GM21381 (cell line): ENCODE measurements at regions not wholly inside any gene's neighbourhood (a gene's known extent, or its start where the extent isn't known, plus 50 kb on each side); places are given as distances from the start of the nearest gene placed in this dataset.
"Not testable (repeated sequence)": the region's sequence is repeated elsewhere in the genome, so short reads cannot be mapped to it uniquely, and the experiment has no call there.

Experiments used
- ATAC-seq: cut with Tn5 transposase; IDR thresholded peaks from one replicate; pipeline ENCODE4 v1.9.1; 2021; ENCODE audit warnings: mild to moderate bottlenecking, moderate library complexity; ENCODE audit not compliant: unreplicated experiment

DNA sequence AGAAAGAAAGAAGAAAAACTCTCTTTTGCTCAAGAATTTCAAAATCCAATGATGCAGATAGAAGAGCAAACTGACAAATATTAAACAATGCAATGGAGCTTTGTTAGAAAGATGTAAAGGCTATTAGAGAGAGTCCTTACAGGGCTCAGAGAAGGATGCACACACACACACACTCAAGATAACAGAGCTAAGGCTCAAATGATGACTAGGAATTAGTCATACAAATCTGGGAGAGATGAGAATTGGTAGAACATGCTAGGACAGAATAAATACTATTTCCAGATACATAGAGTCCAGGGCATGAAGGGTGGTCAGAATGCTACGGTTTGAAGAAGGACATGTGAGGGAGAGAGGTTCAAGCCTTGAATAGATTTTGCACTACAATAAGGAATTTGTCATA lies 650.1 kb upstream of the MDGA2 start:
- no peak for ATAC-seq

DNA sequence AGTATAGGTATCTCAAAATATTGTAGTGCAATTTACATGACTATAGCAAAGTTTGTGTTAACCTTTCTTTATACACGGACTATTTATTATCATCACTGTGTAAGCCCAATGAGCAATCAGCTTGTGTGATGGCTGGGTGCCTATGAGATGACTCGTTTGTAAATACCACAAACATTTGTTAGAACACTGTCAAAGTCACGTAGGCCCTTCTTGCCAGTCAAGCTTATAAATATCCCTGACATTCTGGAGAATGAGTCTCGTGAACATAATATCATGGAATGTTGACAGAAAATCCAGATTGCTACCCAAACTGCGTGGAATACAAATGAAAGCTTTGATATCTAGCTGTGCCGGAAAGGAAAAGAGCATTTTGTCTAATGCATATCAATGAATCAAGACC lies 648.3 kb upstream of the MDGA2 start:
- no peak for ATAC-seq

DNA sequence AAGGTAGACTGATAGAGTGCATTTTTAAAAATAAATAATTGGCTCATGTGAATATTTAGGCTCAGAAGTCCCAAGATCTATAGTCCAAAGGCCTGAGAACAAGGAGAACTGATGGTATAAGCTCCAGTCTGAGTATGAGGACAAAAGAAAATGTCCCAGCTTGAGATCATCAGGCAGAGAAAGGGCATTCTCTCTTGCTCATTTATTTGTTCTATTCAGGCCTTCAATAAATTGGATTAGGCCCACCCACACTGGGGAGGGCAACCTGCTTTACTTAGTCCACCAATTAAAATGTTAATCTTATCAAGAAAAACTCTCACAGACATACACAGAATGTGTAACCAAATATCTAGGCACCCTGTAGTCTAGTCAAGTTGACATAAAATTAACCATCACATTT lies 644.4 kb upstream of the MDGA2 start:
- no peak for ATAC-seq

DNA sequence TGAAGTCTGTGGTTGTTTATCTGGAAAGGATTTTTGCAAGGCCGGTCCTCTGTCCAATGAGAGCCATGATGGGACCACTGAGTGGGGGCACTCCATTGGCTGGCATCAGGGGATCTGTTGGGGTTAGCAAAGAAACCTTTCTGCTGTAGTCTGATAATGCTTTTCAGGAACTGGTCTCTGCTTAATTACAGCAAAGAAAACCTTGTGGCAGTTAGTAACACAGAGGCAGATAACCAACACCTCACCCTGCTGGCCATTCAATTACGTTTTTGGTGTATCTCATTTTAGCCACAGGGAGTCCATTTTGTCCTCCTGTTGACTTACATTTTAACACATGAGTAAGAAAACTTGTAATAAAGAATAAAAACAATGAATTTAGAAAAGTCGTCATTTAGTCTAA lies 629.3 kb upstream of the MDGA2 start:
- no peak for ATAC-seq

- ATAC-seq, result no peak
These were observed 614.3 kb upstream of the MDGA2 start for GRCh38 chr14:48289701-48290100.

- ATAC-seq, result not testable (repeated sequence)
These were observed 609.8 kb upstream of the MDGA2 start for GRCh38 chr14:48285217-48285616.

- ATAC-seq, result no peak
These were observed 599.9 kb upstream of the MDGA2 start for GRCh38 chr14:48275301-48275700.

DNA sequence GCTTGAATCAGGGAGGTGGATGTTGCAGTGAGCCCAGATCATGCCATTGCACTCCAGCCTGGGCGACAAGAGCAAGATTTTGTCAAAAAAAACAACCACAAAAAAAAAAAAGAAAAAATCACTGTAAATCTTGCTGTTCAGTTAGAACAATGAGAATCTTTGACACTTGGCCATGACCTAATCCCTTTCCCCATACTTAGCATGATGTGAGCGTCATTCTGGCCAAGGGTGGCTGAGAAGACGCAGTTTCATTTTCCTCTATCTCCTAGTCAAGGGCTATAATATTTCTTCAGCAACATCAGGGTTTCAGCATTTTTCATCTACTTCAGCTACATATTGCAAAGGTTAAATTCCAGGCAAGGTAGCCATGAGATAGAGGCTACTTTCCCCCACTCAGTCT lies 599.4 kb upstream of the MDGA2 start:
- no peak for ATAC-seq

DNA sequence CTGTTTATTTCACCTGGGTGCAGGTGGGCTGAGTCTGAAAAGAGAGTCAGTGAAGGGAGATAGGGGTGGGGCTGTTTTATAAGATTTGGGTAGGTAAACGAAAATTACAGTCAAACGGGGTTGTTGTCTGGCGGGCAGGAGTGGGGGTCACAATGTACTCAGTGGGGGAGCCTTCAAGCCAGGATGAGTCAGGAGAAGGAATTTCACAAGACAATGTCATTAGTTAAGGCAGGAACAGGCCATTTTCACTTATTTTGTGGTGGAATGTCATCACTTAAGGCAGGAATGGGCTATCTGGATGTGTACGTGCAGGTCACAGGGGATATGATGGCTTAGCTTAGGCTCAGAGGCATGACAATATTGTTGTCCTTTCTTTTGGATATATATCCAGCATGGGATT lies 592.5 kb upstream of the MDGA2 start:
- not testable (repeated sequence) for ATAC-seq

DNA sequence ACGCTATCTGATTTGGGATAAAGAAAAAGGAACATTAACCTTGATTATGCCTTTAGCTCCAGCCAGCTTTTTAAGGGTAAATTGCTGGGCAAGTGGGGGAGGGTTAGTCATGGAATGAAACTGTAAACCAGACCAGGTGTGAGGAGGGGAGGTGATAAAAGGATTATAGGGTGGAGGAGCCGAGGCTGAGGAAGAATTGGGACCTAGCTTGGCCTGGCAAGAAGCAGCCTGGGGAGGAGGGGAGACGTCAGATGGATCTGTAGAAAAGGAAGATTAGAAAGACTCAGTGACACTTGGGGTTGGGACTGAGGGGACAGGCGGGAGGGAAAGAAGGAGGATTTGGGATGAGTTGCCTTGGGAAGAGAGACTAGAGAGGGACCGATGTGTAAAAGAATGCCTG lies 590.8 kb upstream of the MDGA2 start:
- not testable (repeated sequence) for ATAC-seq

GRCh38 chr14:48261436-48261835 lies 586.0 kb upstream of the MDGA2 start:
- no peak for ATAC-seq

DNA sequence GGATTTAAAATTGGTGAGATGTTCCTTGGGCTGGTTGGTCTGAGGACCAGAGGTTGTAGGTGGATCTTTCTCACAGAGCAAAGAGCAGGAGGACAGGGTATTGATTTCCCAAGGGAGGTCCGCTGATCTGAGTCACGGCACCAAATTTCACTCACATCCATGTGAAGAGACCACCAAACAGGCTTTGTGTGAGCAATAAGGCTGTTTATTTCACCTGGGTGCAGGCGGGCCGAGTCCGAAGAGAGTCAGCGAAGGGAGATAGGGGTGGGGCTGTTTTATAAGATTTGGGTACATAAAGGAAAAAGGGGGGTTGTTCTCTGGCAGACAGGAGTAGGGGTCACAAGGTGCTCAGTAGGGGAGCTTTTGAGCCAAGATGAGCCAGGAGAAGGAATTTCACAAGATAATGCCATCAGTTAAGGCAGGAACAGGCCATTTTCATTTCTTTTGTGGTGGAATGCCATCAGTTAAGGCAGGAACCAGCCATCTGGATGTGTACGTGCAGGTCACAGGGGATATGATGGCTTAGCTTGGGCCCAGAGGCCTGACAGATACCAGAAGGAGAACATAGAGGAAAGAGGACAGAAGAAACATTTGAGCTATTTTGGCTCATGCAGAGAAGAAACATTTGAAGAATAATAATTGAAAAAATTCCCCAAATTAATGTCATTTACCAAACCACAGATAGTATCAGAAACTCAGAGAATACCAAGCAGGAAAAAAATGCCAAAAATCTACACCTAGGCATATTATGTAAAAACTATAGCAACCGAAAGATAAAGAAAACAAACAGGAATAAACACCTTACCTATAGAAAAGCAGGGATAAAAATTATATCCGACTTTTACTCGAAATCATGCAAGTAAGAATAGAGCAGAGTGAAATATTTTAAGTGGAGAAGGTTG lies 585.2 kb upstream of the MDGA2 start:
- not testable (repeated sequence) for ATAC-seq

GRCh38 chr14:48259876-48260275 lies 584.5 kb upstream of the MDGA2 start:
- ATAC-seq, result not testable (repeated sequence)

- ATAC-seq, result not testable (repeated sequence)
These were observed 583.8 kb upstream of the MDGA2 start for GRCh38 chr14:48259232-48259631.

GRCh38 chr14:48258703-48259102 lies 583.3 kb upstream of the MDGA2 start:
- ATAC-seq, result not testable (repeated sequence)

DNA sequence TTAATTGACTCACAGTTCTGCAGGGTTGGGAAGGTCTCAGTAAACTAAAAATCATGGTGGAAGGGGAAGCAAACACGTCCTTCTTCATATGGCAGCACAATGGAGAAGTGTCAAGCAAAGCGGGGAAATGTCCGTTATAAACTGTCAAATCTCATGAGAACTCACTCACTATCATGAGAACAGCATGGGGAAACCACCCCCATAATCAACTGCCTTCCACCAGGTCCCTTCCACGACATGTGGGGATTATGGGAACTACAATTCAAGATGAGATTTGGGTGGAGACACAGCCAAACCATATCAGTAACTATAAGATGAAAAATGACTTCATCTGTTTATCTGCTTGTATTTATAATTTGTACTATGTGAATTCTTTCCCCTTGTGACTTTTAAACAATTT lies 577.6 kb upstream of the MDGA2 start:
- no peak for ATAC-seq

DNA sequence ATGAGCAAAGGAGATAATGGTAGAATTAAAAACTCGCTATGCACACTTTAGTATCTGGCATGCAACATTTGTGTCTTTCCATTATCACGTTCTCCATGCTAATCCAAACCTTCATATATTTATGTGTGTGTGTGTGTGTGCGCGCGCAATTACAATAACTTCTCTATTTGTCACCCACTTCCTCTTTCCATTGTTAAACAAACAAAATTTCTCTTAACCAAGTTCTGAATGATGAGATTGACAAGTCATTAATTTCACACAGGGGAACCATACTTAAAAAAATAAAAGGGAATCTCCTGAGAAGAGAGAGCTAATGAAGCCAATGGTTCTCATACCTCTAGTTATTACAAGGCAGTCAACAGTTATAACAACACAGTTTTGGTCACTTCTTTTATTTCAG lies 575.9 kb upstream of the MDGA2 start:
- ATAC-seq, result no peak

GRCh38 chr14:48250575-48250974 lies 575.2 kb upstream of the MDGA2 start:
- no peak for ATAC-seq

DNA sequence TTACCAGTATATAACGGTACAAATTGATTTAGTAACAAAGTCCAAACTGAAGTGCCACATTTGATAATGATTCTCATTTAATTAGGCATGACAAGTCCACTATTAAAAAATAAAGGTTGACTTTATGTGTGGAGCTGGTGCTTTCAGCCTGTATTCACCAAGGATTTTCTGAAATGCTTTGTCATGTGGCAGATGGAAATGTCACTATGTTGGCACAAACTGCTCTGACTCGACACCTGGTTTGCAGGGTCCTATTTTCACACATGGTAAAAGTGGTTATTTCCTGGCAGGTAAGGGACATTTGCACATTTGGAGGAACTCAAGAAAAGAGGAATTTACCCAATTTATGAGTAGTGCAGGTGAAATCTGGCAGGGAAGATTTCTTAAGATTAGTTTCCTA lies 572.6 kb upstream of the MDGA2 start:
- no peak for ATAC-seq

GRCh38 chr14:48243900-48244299 lies 568.5 kb upstream of the MDGA2 start:
- no peak for ATAC-seq

GRCh38 chr14:48229091-48229490 lies 553.7 kb upstream of the MDGA2 start:
- ATAC-seq, result no peak

- no peak for ATAC-seq
These were observed 518.5 kb upstream of the MDGA2 start for GRCh38 chr14:48193893-48194292.

DNA sequence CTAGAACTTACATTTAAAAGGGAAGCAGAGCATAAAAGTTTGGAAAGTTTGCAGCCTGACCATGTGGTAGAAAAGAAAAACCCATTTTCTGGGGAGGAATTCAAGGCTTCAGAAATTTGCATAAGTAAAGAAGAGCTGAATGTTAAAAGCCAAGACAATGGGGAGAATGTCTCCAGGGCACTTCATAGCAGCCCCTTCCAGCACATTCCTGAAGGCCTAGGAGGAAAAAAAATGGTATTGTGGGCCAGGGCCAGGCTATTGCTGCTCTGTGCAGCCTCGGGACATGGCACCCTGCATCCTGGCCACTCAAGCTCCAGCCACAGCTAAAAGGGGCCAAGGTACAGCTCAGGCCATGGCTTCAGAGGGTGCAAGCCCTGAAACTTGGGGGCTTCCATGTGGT lies 474.2 kb upstream of the MDGA2 start:
- ATAC-seq, result not testable (repeated sequence)
